Fibroblast of skin of right biceps (primary cell): ENCODE measurements at regions not wholly inside any gene's neighbourhood (a gene's known extent, or its start where the extent isn't known, plus 50 kb on each side); places are given as distances from the start of the nearest gene placed in this dataset.

ENCODE experiments used
- DNase-seq: peaks from one replicate; pipeline ENCODE4 v3.0.0-alpha.2; 2013

DNA sequence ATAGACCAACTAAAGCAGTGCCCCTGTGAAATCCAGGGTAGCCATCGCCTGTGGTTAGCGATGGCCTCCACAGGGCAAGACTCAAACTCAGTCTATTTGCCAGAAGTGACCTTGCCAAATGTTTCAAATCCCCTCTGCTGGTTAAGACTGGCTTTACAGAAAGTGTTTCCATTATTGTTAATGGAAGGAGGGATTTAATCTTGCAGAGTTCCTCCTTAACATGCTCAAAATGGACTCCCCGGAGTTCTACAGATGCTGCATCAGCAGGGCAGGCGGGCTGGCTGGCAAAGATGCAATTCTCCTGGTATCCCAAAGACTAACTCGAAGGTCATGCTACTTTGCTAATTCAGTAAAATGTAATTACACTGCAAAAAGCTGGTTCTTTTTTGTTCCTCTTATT, 313.0 kb upstream of the SLC7A11 start:
- no peak for DNase-seq

GRCh38 chr4:138553001-138553845, 311.1 kb upstream of the SLC7A11 start:
- DNase-seq, result no peak

DNA sequence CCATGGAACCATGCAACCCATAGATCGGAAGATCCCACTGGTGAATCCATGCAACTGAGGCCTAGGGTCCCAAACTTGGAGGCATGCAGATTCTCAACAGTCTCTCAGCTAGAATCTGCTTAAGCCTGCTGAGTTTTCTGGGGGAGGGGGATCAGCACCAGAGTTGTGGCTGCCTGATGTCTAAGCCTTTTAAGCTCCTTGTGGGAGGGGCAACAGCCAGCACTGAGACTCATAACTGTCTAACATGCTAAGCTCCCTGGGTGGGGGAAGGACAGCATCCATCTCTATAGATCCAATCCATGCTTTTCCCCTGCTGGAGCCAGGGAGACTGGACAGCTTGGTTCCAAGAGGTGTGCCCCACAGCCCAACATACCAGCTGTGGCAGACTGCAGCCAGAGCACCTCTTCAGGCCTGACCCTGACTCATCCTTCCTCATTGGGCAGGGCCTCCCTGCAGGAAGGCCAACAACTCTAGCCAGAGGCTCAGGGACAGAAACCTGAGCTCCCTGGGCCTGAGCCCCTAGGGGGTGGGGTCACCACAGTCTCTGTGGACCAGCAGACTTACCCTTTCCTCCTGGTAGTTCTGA, 300.1 kb upstream of the SLC7A11 start:
- DNase-seq, result no peak

DNA sequence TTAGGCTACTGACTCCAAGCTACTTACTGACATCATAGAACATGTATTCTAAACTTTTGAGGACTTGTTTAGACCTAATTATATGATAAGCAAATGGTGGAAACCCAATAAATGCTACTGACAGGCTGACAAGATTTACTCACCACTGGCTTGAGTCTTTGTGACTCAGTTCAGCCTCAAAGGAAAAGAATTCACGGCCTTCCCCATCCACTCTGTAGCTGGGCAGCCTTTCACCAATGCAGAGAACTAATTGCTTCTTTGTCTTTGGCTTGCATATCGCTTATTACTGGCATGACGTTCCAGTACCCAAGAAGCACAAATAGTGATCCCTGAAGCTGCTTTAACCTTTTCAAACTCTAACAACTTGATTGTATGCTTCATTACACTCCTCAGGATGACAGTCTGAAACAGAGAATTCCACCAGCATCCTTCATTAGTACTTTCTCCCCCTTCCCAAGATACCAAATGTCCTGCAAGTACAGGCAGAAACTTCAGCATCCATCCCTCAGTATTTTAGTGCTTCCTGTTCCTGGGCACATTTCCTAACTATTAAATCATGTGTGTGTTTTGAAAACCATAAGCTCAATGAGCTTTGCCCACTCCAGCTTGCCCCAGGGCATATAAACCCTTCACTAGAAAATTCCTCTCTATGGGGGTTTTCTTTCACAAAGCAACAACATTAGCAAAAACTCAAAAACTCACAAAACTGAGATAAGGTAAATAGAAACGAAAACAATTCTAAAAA, 298.1 kb upstream of the SLC7A11 start:
- DNase-seq, result peak; percentile 21

DNA sequence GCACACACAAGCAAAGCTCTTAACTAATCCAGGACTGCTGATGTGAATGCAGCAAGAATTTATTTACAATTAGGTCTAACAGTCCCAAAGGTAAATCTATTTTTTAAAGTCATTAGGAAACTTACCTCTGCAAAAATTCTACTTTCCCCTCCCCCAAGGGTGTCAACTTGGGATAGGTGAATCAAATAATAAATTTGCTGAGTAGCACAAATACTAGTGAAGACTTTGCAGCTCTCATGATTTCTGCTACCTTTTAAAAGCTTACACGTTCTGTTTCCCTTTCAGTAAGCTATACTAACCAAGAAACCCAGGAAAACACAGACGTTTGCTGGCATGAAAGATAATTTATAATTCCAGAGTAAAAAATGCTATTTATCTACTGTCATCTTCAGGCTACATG, 296.6 kb upstream of the SLC7A11 start:
- DNase-seq, result no peak

GRCh38 chr4:138537731-138538490, 295.8 kb upstream of the SLC7A11 start:
- DNase-seq, result no peak

DNA sequence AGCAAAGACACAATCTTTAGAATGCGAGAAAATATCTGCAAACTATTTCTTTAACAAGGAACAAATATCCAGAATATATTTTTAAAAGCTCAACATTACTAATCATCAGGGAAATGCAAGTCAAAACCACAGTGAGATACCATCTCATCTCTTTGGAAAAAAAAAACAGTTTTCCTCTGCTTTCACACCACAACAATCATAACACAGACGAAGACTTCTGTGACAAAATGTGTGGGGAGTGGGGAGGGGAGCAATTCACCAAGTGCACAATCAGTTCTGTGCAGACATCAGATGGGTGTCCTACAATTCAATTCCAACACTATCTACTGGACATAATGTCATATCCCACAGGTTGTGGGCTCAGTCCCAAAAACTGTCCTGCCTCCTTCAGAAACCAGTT, 293.2 kb upstream of the SLC7A11 start:
- DNase-seq, result peak; percentile 39

GRCh38 chr4:138522366-138522765, 280.2 kb upstream of the SLC7A11 start:
- peak; percentile 21 for DNase-seq

DNA sequence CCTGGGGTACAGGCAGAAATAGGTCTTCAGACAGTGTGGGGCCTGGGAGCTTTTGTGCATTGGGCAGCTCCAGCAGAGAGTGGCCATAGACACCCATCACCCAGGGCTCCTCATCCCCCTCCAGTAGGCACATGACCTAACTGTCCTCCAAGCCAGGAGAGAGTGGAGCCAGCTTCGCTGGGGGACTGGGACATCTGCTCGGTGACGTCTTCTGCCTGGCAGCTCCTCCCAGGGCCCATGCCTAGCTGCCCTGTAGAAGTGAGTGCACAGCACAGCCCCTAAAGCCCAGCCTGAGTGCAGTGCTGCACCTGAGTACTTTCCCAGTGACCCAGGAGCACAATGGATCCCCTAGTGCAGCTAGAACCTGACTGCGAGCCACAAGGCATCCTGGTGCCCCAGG, 279.7 kb upstream of the SLC7A11 start:
- DNase-seq, result no peak

DNA sequence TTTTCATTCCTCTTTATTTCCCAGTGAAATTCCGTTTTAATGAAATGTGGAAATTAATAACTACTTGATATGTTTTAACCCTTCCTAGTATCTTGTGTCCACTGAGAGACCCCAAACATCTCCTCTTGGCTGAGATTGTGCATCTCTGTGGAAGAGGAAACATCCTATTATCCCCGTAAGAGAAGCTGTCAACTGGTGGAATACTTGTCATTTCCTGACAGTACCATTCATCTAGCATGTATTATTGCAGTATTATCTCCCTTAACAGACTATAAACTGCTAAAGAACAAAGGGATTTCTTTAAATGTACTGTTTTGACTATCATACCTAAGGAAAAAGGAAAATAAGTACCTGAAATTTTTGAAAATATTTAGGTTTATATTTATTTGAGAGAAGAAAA, 277.3 kb upstream of the SLC7A11 start:
- no peak for DNase-seq

- no peak for DNase-seq
Measured at GRCh38 chr4:138513535-138513934, 271.4 kb upstream of the SLC7A11 start.

GRCh38 chr4:138512756-138513155, 270.6 kb upstream of the SLC7A11 start:
- DNase-seq, result no peak

GRCh38 chr4:138510053-138510452, 267.9 kb upstream of the SLC7A11 start:
- peak; percentile 43 for DNase-seq

DNA sequence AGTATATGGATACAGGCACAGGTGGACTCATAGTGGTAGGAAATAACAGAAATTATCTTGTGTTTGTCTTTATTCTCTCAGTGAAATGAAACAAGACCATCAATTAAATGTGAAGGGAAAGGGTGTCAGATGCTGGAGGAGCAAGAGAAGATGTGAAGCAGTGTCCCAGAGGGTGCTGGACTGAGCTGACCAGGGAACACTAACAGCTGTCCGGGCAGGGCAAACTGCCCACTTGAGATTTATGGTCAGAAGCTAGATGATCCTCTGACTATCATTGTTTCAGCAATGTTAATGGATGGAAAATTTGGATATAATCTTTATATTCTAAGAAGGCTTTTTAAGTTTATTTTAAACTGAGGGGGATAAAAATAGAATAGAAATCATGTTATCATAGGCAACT, 267.2 kb upstream of the SLC7A11 start:
- DNase-seq, result no peak

GRCh38 chr4:138507522-138507921, 265.4 kb upstream of the SLC7A11 start:
- DNase-seq, result peak; percentile 35

DNA sequence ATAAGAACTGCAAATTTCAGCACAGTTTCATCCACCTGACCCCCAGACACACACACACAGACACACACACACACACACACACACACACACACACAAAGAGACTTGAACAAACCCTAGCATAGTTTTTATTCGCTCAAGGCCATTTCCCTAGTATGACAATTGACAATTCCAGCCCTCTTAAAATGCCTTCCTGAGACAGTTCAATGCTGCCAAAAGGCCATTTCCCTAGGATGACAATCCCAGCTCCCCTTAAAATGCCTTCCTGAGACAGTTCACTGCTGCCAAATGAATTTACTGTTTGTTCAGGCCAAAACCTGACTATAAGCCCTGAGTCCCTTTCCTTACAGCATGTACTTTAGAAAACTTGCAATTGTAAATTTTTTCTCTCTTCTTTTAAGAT, 259.5 kb upstream of the SLC7A11 start:
- no peak for DNase-seq

DNA sequence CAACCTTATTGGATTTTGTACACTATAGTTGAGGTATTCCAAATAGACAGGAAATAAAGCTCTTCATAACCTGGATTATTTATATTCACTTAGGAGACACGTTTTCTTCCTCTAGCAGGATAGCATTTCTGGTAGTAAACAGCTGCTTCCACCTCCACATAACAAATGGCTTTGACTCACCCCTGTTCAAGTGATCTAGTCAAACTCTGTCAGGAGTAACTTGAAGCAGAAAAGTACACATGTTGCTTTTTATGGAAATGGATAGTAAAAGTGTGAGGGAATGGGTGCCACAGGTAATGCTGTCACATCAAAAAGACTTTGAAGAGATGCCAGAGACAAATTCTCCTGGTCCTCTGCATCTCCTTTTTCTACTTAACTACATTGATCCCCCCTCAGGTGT, 258.7 kb upstream of the SLC7A11 start:
- DNase-seq, result no peak

GRCh38 chr4:138499627-138500026, 257.5 kb upstream of the SLC7A11 start:
- DNase-seq, result no peak

DNA sequence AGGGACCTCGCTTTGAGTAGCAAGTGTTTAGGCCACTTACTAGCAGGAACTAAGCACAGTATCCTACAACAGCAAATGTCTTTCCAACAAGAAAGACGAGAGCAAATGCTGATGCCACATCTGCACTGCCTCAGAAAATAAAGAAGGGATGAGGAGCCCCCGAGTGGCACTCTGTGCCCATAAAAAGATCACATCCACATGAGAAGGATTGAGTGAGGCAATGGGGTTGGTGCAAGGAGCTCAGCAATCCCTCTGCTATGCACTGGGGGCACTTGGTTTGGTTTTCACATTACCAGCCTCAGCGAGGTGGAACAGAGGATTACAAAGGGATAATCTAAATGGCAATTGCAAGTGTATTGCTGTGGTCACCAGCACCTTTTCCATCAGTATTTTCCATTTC, 252.8 kb upstream of the SLC7A11 start:
- peak; percentile 44 for DNase-seq

DNA sequence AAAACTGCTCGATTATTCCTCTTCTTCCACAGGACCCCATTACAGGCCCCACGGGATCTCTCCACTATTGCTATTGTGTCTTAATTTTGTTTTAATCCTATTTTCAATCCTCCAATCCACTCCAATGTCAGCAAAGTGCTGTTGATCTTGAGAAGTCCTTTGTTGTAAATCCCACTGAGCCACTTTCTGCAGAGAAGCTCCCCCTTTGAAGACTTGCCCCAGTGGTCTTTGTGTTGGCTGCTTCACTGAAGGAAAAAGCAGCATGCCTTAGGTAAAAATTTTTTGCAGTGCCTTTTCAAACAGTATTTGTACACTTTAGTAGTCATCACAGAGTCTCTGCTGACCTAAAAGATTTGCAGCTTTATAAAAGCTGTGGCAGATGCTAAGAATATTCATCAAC, 252.0 kb upstream of the SLC7A11 start:
- DNase-seq, result no peak

DNA sequence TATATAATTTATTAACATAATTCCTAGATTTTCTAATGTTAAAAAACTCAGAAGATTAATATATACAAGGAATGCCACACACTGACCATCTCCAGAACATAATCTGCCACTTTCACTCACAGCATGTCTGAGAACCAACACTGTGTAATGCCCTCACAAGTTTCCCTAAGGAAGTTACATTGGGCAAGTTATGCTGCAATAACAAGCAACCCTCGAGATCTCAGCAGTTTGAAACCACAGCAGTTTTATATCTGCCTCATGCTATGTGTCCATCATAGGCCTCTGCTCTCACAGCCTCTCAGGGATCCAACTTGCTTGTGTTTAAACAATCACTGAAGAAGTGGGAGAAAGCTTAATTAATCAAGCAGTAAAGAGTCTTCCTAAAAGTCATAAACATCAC, 250.0 kb upstream of the SLC7A11 start:
- no peak for DNase-seq

GRCh38 chr4:138488533-138488932, 246.4 kb upstream of the SLC7A11 start:
- DNase-seq, result no peak

DNA sequence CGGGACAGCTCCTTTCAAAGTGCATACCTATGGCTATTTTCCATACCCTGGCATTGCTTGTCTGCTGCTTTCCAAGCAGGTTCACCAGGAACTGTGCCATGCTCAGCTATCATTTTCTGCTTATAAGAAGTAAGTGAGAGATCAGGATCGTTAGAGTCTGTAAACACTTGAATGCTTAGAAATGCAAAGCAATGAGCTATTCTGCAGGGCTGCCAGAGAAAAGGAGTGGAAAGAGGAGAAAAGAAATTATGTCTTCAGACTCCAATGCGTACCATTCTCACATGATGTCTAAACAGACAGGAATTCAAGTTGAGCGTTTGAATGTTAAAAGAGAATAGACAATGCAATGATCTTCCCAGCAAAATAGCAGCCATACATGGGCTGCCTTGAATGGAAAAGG, 245.5 kb upstream of the SLC7A11 start:
- DNase-seq, result no peak
